H1 (cell line): ENCODE measurements at regions not wholly inside any gene's neighbourhood (a gene's known extent, or its start where the extent isn't known, plus 50 kb on each side); places are given as distances from the start of the nearest gene placed in this dataset.

Experiments used
- CTCF ChIA-PET: fragments of 300-600 bp; sonication (Branson Sonifier 250); formaldehyde crosslinking; loops from one replicate; lab custom pipeline; 2021; ENCODE audit not compliant: partially characterized antibody; lab: Charles Lee
- POLR2A ChIA-PET: fragments of 300-600 bp; sonication (Branson Sonifier 250); formaldehyde crosslinking; loops from one replicate; lab custom pipeline; 2021; ENCODE audit warnings: inconsistent platforms; ENCODE audit not compliant: partially characterized antibody; lab: Charles Lee
- DNase-seq, 2 experiments: peaks; one replicate each; pipeline versions ENCODE4 v3.0.0 to v3.0.0-alpha.2; 2010 to 2022; ENCODE audit warnings: low spot score in 2 of 2, low read depth in 1 of 2, mixed read lengths in 1 of 2
- FAIRE-seq: peaks from 2 replicates; lab custom pipeline; 2011; peaks lifted over from hg19 to GRCh38; lab: Jason Lieb, UNC
- H2AFZ ChIP-seq: 2 replicates; pipeline ENCODE4 v1.8.1; 2012; ENCODE audit warnings: low read length, inconsistent platforms
- H2AK5ac ChIP-seq: 2 replicates; pipeline ENCODE4 v1.6.1; 2013; ENCODE audit warnings: low read depth, low read length
- H2BK120ac ChIP-seq: replicated peaks from 2 replicates; pipeline ENCODE3; 2013; ENCODE audit warnings: low read depth, low read length, inconsistent platforms
- H2BK12ac ChIP-seq: 2 replicates; pipeline ENCODE4 v1.6.1; 2013; ENCODE audit warnings: low read depth, low read length
- H2BK15ac ChIP-seq: 2 replicates; pipeline ENCODE4 v1.6.1; 2013; ENCODE audit warnings: low read length
- H2BK20ac ChIP-seq: 2 replicates; pipeline ENCODE4 v1.6.1; 2013; ENCODE audit warnings: low read length
- H2BK5ac ChIP-seq: 2 replicates; pipeline ENCODE4 v1.6.1; 2013; ENCODE audit warnings: low read depth, low read length
- H3K14ac ChIP-seq: 2 replicates; pipeline ENCODE4 v1.6.1; 2013; ENCODE audit warnings: inconsistent platforms; ENCODE audit not compliant: insufficient read length
- H3K18ac ChIP-seq: 2 replicates; pipeline ENCODE4 v1.6.1; 2013; ENCODE audit warnings: low read length; ENCODE audit errors: extremely low read depth
- H3K23ac ChIP-seq: 2 replicates; pipeline ENCODE4 v1.6.1; 2013; ENCODE audit warnings: inconsistent platforms; ENCODE audit not compliant: insufficient read length
- H3K23me2 ChIP-seq: 2 replicates; pipeline ENCODE4 v1.6.1; 2013; ENCODE audit warnings: low read depth, low read length
- H3K27ac ChIP-seq: 2 replicates; pipeline ENCODE4 v1.6.1; 2011; ENCODE audit warnings: low read depth, low read length, inconsistent platforms
- H3K27me3 ChIP-seq, 4 experiments: replicated peaks in 1 of 4; 1 replicate in 1 of 4; 2 replicates in 3 of 4; pipeline versions ENCODE4 v1.6.1 to v1.8.1; 2011 to 2013; ENCODE audit warnings: low read length in 3 of 4, mild to moderate bottlenecking in 3 of 4, inconsistent platforms in 2 of 4, mixed read lengths in 2 of 4, moderate library complexity in 1 of 4; ENCODE audit not compliant: control insufficient read depth in 3 of 4, insufficient read depth in 3 of 4; ENCODE audit errors: extremely low read depth in 1 of 4
- H3K36me3 ChIP-seq, 4 experiments: 2 replicates each; pipeline versions ENCODE4 v1.6.1 to v1.8.1; 2011 to 2013; ENCODE audit warnings: mild to moderate bottlenecking in 4 of 4, low read length in 3 of 4, moderate library complexity in 2 of 4, control low read depth in 1 of 4, inconsistent platforms in 1 of 4; ENCODE audit not compliant: insufficient read depth in 4 of 4, control insufficient read depth in 2 of 4
- H3K4ac ChIP-seq: replicated peaks from 2 replicates; pipeline ENCODE3; 2013; ENCODE audit warnings: low read length, low read depth, mixed read lengths, inconsistent platforms; ENCODE audit not compliant: insufficient read length
- H3K4me1 ChIP-seq, 4 experiments: replicated peaks in 1 of 4; 1 replicate in 1 of 4; 2 replicates in 3 of 4; pipeline versions ENCODE4 v1.6.1 to v1.8.1; 2011 to 2013; ENCODE audit warnings: low read length in 3 of 4, inconsistent platforms in 2 of 4, mixed read lengths in 1 of 4; ENCODE audit not compliant: insufficient read depth in 4 of 4, control insufficient read depth in 3 of 4
- H3K4me2 ChIP-seq, 2 experiments: 2 replicates each; pipeline versions ENCODE4 v1.6.1 to v1.8.1; 2011 to 2013; ENCODE audit warnings: low read depth in 2 of 2, low read length in 2 of 2, control low read depth in 1 of 2, inconsistent platforms in 1 of 2, mild to moderate bottlenecking in 1 of 2; ENCODE audit not compliant: insufficient read depth in 1 of 2
- H3K4me3 ChIP-seq, 4 experiments: fragments of 200-600, 300-600 bp in 1 of 4; sonication (generic), shearing (Covaris generic), sonication (Bioruptor Twin) in 1 of 4; 2 replicates each; pipeline versions ENCODE4 v1.5.1 to v1.8.1; 2011 to 2016; ENCODE audit warnings: low read length in 4 of 4, low read depth in 3 of 4, control low read depth in 2 of 4, inconsistent platforms in 2 of 4, mild to moderate bottlenecking in 2 of 4, mixed read lengths in 1 of 4, moderate library complexity in 1 of 4; ENCODE audit not compliant: insufficient read depth in 2 of 4; ENCODE audit errors: extremely low read depth in 1 of 4
- H3K56ac ChIP-seq: replicated peaks from 2 replicates; pipeline ENCODE3; 2013; ENCODE audit warnings: low read depth, mild to moderate bottlenecking, mixed read lengths, low read length, inconsistent platforms; ENCODE audit not compliant: insufficient read length
- H3K79me1 ChIP-seq: 2 replicates; pipeline ENCODE4 v1.6.1; 2013; ENCODE audit warnings: low read depth, low read length, control low read depth
- H3K79me2 ChIP-seq, 2 experiments: 2 replicates each; pipeline versions ENCODE4 v1.6.1 to v1.8.1; 2012 to 2013; ENCODE audit warnings: low read length in 2 of 2, mild to moderate bottlenecking in 2 of 2, inconsistent platforms in 1 of 2; ENCODE audit not compliant: insufficient read depth in 2 of 2, control insufficient read depth in 1 of 2
- H3K9ac ChIP-seq, 4 experiments: replicated peaks in 1 of 4; 1 replicate in 1 of 4; 2 replicates in 3 of 4; pipeline versions ENCODE4 v1.6.1 to v1.8.1; 2011 to 2013; ENCODE audit warnings: low read depth in 3 of 4, low read length in 3 of 4, control low read depth in 2 of 4, mild to moderate bottlenecking in 2 of 4, moderate library complexity in 2 of 4, inconsistent platforms in 1 of 4; ENCODE audit errors: extremely low read depth in 1 of 4
- H3K9me3 ChIP-seq, 2 experiments: 2 replicates each; pipeline versions ENCODE4 v1.6.1 to v1.8.1; 2012 to 2013; ENCODE audit warnings: mild to moderate bottlenecking in 2 of 2, moderate library complexity in 2 of 2, control low read depth in 1 of 2, inconsistent platforms in 1 of 2, low read depth in 1 of 2, low read length in 1 of 2, mixed read lengths in 1 of 2; ENCODE audit not compliant: insufficient read depth in 2 of 2
- H4K20me1 ChIP-seq, 2 experiments: replicated peaks in 1 of 2; 2 replicates each; pipeline versions ENCODE3 to v1.8.1; 2011 to 2013; ENCODE audit warnings: inconsistent platforms in 2 of 2, low read length in 2 of 2, mild to moderate bottlenecking in 1 of 2; ENCODE audit not compliant: insufficient read depth in 2 of 2, control insufficient read depth in 1 of 2
- H4K5ac ChIP-seq: 2 replicates; pipeline ENCODE4 v1.6.1; 2013; ENCODE audit warnings: low read length, low read depth, mixed read lengths, inconsistent platforms; ENCODE audit not compliant: insufficient read length
- H4K8ac ChIP-seq: 2 replicates; pipeline ENCODE4 v1.8.0; 2013; ENCODE audit warnings: mild to moderate bottlenecking, moderate library complexity, low read length, inconsistent platforms; ENCODE audit not compliant: insufficient read depth; ENCODE audit errors: extremely low read depth
- H4K91ac ChIP-seq: replicated peaks from 2 replicates; pipeline ENCODE3; 2013; ENCODE audit warnings: low read length, mixed read lengths, inconsistent platforms; ENCODE audit not compliant: insufficient read length
- BACH1 ChIP-seq: IDR thresholded peaks from 2 replicates; pipeline ENCODE4 v1.6.1; 2012; ENCODE audit warnings: low read length, improper control_type of control experiment
- BRCA1 ChIP-seq: IDR thresholded peaks from 2 replicates; pipeline ENCODE4 v1.6.1; 2012; ENCODE audit warnings: low read depth, low read length, improper control_type of control experiment
- E2F6 ChIP-seq: IDR thresholded peaks from 2 replicates; pipeline ENCODE4 v1.6.1; 2012; ENCODE audit warnings: inconsistent platforms
- EZH2 ChIP-seq: fragments of 200-600 bp; sonication (generic); IDR thresholded peaks from 2 replicates; pipeline ENCODE4 v1.7.1; 2012; ENCODE audit warnings: low read depth, mild to moderate bottlenecking, moderate library complexity, low read length, inconsistent platforms; ENCODE audit not compliant: severe bottlenecking
- GTF2F1 ChIP-seq: IDR thresholded peaks from 2 replicates; pipeline ENCODE4 v1.6.1; 2012; ENCODE audit warnings: low read depth, low read length, improper control_type of control experiment, borderline replicate concordance
- HDAC6 ChIP-seq: IDR thresholded peaks from one replicate; pipeline ENCODE4 v1.7.1; 2012; ENCODE audit warnings: low read depth, mild to moderate bottlenecking, inconsistent platforms, low read length, moderate library complexity
- JUN ChIP-seq: IDR thresholded peaks from 2 replicates; pipeline ENCODE4 v1.6.1; 2011; ENCODE audit warnings: low read depth, mild to moderate bottlenecking, improper control_type of control experiment, low read length
- MAFK ChIP-seq: IDR thresholded peaks from 2 replicates; pipeline ENCODE4 v1.6.1; 2012; ENCODE audit warnings: low read depth, mild to moderate bottlenecking, improper control_type of control experiment, low read length
- PHF8 ChIP-seq: fragments of 200-600 bp; sonication (generic); conservative IDR thresholded peaks from 2 replicates; pipeline ENCODE4 v1.7.1; 2012; ENCODE audit warnings: low read depth, mild to moderate bottlenecking, inconsistent platforms, low read length, moderate library complexity
- POLR2AphosphoS5 ChIP-seq: IDR thresholded peaks from 2 replicates; pipeline ENCODE4 v1.6.1; 2011; ENCODE audit warnings: low read depth, low read length
- RBBP5 ChIP-seq: IDR thresholded peaks from 2 replicates; pipeline ENCODE4 v1.7.1; 2012; ENCODE audit warnings: low read depth, mild to moderate bottlenecking, inconsistent platforms, low read length, moderate library complexity, borderline replicate concordance
- SUZ12 ChIP-seq: fragments of 200-600 bp; sonication (generic); IDR thresholded peaks from 2 replicates; pipeline ENCODE4 v1.6.1; 2012; ENCODE audit warnings: mild to moderate bottlenecking, inconsistent platforms, low read length, moderate library complexity, mixed read lengths
- TEAD4 ChIP-seq: IDR thresholded peaks from 2 replicates; pipeline ENCODE4 v1.6.1; 2012; ENCODE audit warnings: low read depth, low read length, inconsistent platforms, mixed read lengths
- USF2 ChIP-seq: IDR thresholded peaks from 2 replicates; pipeline ENCODE4 v1.6.1; 2011; ENCODE audit warnings: low read length, improper control_type of control experiment
- WGBS, 2 experiments: shearing (Covaris generic) in 1 of 2; methylation state at CpG; one replicate each; pipeline versions ENCODE4 v1.1.6 to v1.1.7; 2013 to 2015; ENCODE audit warnings: low lambda C conversion rate in 2 of 2, mixed read lengths in 2 of 2, inconsistent platforms in 1 of 2, low coverage in 1 of 2, missing lambda C conversion rate in 1 of 2; ENCODE audit not compliant: insufficient replicate concordance in 2 of 2, insufficient coverage in 1 of 2, insufficient read length in 1 of 2; ENCODE audit errors: extremely low coverage in 1 of 2, missing lambda C conversion rate in 1 of 2; 5-methylcytosine and 5-hydroxymethylcytosine counted together

GRCh38 chr6:94494500-94494899 lies 1075.1 kb upstream of the EPHA7 start:
- Histone ChIP-seq H2BK20ac (no peak overlapping the region), H3K4me3 (no peak overlapping the region), H4K20me1 (no peaks in the 10 kb centered on the region), H4K8ac (no peak overlapping the region), H2AK5ac (no peak overlapping the region), H3K27ac (no peak overlapping the region), H3K4me2 (no peak overlapping the region), H3K27me3 (no peaks in the 10 kb centered on the region), H3K23me2 (no peaks in the 10 kb centered on the region), H4K5ac (no peak overlapping the region), H3K14ac (no peak overlapping the region), H3K23ac (no peak overlapping the region), H2BK12ac (no peak overlapping the region), H2BK15ac (no peak overlapping the region), H2AFZ (no peak overlapping the region), H3K9ac (no peak overlapping the region), H2BK5ac (no peak overlapping the region), H3K18ac (no peak overlapping the region), H4K91ac (no peak overlapping the region), H3K4ac (no peak overlapping the region), H3K56ac (no peak overlapping the region), H3K4me1 (no peaks in the 10 kb centered on the region), H3K9me3 (no peaks in the 10 kb centered on the region), H3K36me3 (no peaks in the 10 kb centered on the region), H3K79me2 (no peaks in the 10 kb centered on the region), H2BK120ac (no peak overlapping the region), H3K79me1 (no peaks in the 10 kb centered on the region)
- 94% methylated on average over 1 of the region's 1 CpG; no CpG with 5 or more reads in 1 of the 2 experiments for WGBS, 2 experiments
- no peak for FAIRE-seq
- DNase-seq, result no peak
- ChIA-PET POLR2A (no interaction called here), CTCF (no interaction called here)
- TF ChIP-seq POLR2AphosphoS5 (no peak), SUZ12 (no peak), EZH2 (no peak), HDAC6 (no peak), E2F6 (no peak), BRCA1 (no peak), TEAD4 (no peak), USF2 (no peak), RBBP5 (no peak), PHF8 (no peak), BACH1 (no peak), JUN (no peak), MAFK (no peak), GTF2F1 (no peak)
